HEK293 (cell line): ENCODE measurements at regions not wholly inside any gene's neighbourhood (a gene's known extent, or its start where the extent isn't known, plus 50 kb on each side); places are given as distances from the start of the nearest gene placed in this dataset.

Experiments used
- CTCF ChIA-PET: fragments of 350-600 bp; formaldehyde crosslinking; extraction: SDS; loops from one replicate; lab custom pipeline; 2021; ENCODE audit warnings: antibody characterized with exemption; lab: Yijun Ruan, JAX
- POLR2A ChIA-PET: fragments of 300-600 bp; formaldehyde crosslinking; extraction: SDS; loops from one replicate; lab custom pipeline; 2020; ENCODE audit warnings: antibody characterized with exemption, inconsistent platforms; lab: Yijun Ruan, JAX
- H3K27ac ChIP-seq: fragments of 200-500 bp; sonication (Bioruptor generic); 2 replicates; pipeline ENCODE4 v1.5.1; 2014; ENCODE audit warnings: low read depth, low read length, control low read depth, inconsistent platforms; ENCODE audit errors: extremely low read depth
- H3K36me3 ChIP-seq, 2 experiments: fragments of 200-500 bp in 1 of 2; sonication (Bioruptor generic) in 1 of 2; 1 replicate in 1 of 2; 2 replicates in 1 of 2; pipeline ENCODE4 v1.5.1; 2014 to 2017; ENCODE audit warnings: inconsistent platforms in 2 of 2, low read length in 2 of 2; ENCODE audit not compliant: control insufficient read depth in 2 of 2, insufficient read depth in 1 of 2
- H3K4me1 ChIP-seq: fragments of 200-500 bp; sonication (Bioruptor generic); 2 replicates; pipeline ENCODE4 v1.5.1; 2014; ENCODE audit warnings: mild to moderate bottlenecking, low read length, inconsistent platforms; ENCODE audit not compliant: control insufficient read depth, insufficient read depth
- H3K4me3 ChIP-seq: 2 replicates; pipeline ENCODE4 v1.5.1; 2011; ENCODE audit warnings: low read depth, mild to moderate bottlenecking, control low read depth, low read length, moderate library complexity
- H3K9me3 ChIP-seq: fragments of 200-500 bp; sonication (Bioruptor generic); 2 replicates; pipeline ENCODE4 v1.5.1; 2014; ENCODE audit warnings: low read depth, low read length, inconsistent platforms; ENCODE audit not compliant: control insufficient read depth, insufficient read depth
- EGR2 ChIP-seq: fragments of 450-650 bp; formaldehyde crosslinking; IDR thresholded peaks from 2 replicates; pipeline ENCODE4 v1.5.1; 2016; ENCODE audit warnings: low read depth, missing biosample characterization, missing genetic modification characterization
- OVOL3 ChIP-seq: fragments of 450-650 bp; formaldehyde crosslinking; IDR thresholded peaks from 2 replicates; pipeline ENCODE4 v1.5.1; 2016; ENCODE audit warnings: missing biosample characterization, missing genetic modification characterization
- SALL2 ChIP-seq: fragments of 450-650 bp; formaldehyde crosslinking; IDR thresholded peaks from 2 replicates; pipeline ENCODE4 v1.5.0; 2017; ENCODE audit warnings: missing biosample characterization, mild to moderate bottlenecking, missing genetic modification characterization, borderline replicate concordance
- SCRT2 ChIP-seq: fragments of 450-650 bp; formaldehyde crosslinking; IDR thresholded peaks from 2 replicates; pipeline ENCODE4 v1.5.1; 2016; ENCODE audit warnings: missing biosample characterization, missing genetic modification characterization
- SP3 ChIP-seq: fragments of 450-650 bp; formaldehyde crosslinking; IDR thresholded peaks from 2 replicates; pipeline ENCODE4 v1.5.1; 2016; ENCODE audit warnings: missing biosample characterization, missing genetic modification characterization
- ZBTB8A ChIP-seq: fragments of 450-650 bp; formaldehyde crosslinking; IDR thresholded peaks from 2 replicates; pipeline ENCODE4 v1.5.1; 2016; ENCODE audit warnings: missing biosample characterization, missing genetic modification characterization
- ZFHX2 ChIP-seq: fragments of 450-650 bp; formaldehyde crosslinking; conservative IDR thresholded peaks from 2 replicates; pipeline ENCODE4 v1.5.1; 2016; ENCODE audit warnings: missing biosample characterization, missing genetic modification characterization
- ZNF19 ChIP-seq: fragments of 450-650 bp; formaldehyde crosslinking; IDR thresholded peaks from 2 replicates; pipeline ENCODE4; 2016; ENCODE audit warnings: missing biosample characterization, missing genetic modification characterization, low read depth
- ZNF223 ChIP-seq: fragments of 450-650 bp; formaldehyde crosslinking; IDR thresholded peaks from 2 replicates; pipeline ENCODE4 v1.5.1; 2016; ENCODE audit warnings: missing biosample characterization, missing genetic modification characterization
- ZNF302 ChIP-seq: fragments of 450-650 bp; formaldehyde crosslinking; IDR thresholded peaks from 2 replicates; pipeline ENCODE4 v1.5.1; 2016; ENCODE audit warnings: missing biosample characterization, missing genetic modification characterization, low read depth
- ZNF324 ChIP-seq: fragments of 450-650 bp; formaldehyde crosslinking; IDR thresholded peaks from 2 replicates; pipeline ENCODE4 v1.5.1; 2016; ENCODE audit warnings: missing biosample characterization, missing genetic modification characterization
- ZNF354C ChIP-seq: fragments of 450-650 bp; formaldehyde crosslinking; IDR thresholded peaks from 2 replicates; pipeline ENCODE4 v1.5.1; 2016; ENCODE audit warnings: missing biosample characterization, missing genetic modification characterization, low read depth, borderline replicate concordance
- ZNF518A ChIP-seq: fragments of 450-650 bp; formaldehyde crosslinking; conservative IDR thresholded peaks from 2 replicates; pipeline ENCODE4 v1.5.1; 2016; ENCODE audit warnings: low read depth, missing biosample characterization, missing genetic modification characterization
- ZNF521 ChIP-seq: fragments of 450-650 bp; formaldehyde crosslinking; IDR thresholded peaks from 2 replicates; pipeline ENCODE4 v1.5.1; 2017; ENCODE audit warnings: missing biosample characterization, mild to moderate bottlenecking, missing genetic modification characterization
- ZNF561 ChIP-seq: fragments of 450-650 bp; IDR thresholded peaks from 2 replicates; pipeline ENCODE4 v1.5.1; 2018; ENCODE audit warnings: missing biosample characterization, missing genetic modification characterization, borderline replicate concordance
- ZNF600 ChIP-seq: fragments of 450-650 bp; formaldehyde crosslinking; IDR thresholded peaks from 2 replicates; pipeline ENCODE4 v1.5.1; 2016; ENCODE audit warnings: missing biosample characterization, missing genetic modification characterization
- ZNF626 ChIP-seq: fragments of 450-650 bp; sonication (Bioruptor Pico); formaldehyde crosslinking; IDR thresholded peaks from 2 replicates; pipeline ENCODE4 v1.5.1; 2018; ENCODE audit warnings: missing biosample characterization, missing genetic modification characterization, inconsistent platforms
- ZNF747 ChIP-seq: fragments of 450-650 bp; formaldehyde crosslinking; IDR thresholded peaks from 2 replicates; pipeline ENCODE4 v1.5.1; 2016; ENCODE audit warnings: missing biosample characterization, missing genetic modification characterization
- ZNF76 ChIP-seq: fragments of 450-650 bp; formaldehyde crosslinking; IDR thresholded peaks from 2 replicates; pipeline ENCODE4; 2016; ENCODE audit warnings: low read depth, missing biosample characterization, missing genetic modification characterization, borderline replicate concordance
- ZNF777 ChIP-seq: fragments of 450-650 bp; formaldehyde crosslinking; IDR thresholded peaks from 2 replicates; pipeline ENCODE4 v1.5.1; 2017; ENCODE audit warnings: missing biosample characterization, missing genetic modification characterization, borderline replicate concordance
- ZSCAN23 ChIP-seq: fragments of 450-650 bp; formaldehyde crosslinking; IDR thresholded peaks from 2 replicates; pipeline ENCODE4 v1.5.1; 2016; ENCODE audit warnings: missing biosample characterization, missing genetic modification characterization
- TF ChIP-seq, protein P1 (sequence below): fragments of 450-650 bp; formaldehyde crosslinking; IDR thresholded peaks from 2 replicates; pipeline ENCODE4 v1.5.1; 2016; ENCODE audit warnings: missing biosample characterization, missing genetic modification characterization
- TF ChIP-seq, protein P2 (sequence below): fragments of 450-650 bp; formaldehyde crosslinking; IDR thresholded peaks from 2 replicates; pipeline ENCODE4 v1.5.1; 2016; ENCODE audit warnings: missing biosample characterization, missing genetic modification characterization
- TF ChIP-seq, protein P3 (sequence below): fragments of 450-650 bp; formaldehyde crosslinking; IDR thresholded peaks from 2 replicates; pipeline ENCODE4 v1.5.1; 2016; ENCODE audit warnings: missing biosample characterization, missing genetic modification characterization
- TF ChIP-seq, protein P4 (sequence below): fragments of 450-650 bp; formaldehyde crosslinking; IDR thresholded peaks from 2 replicates; pipeline ENCODE4 v1.5.1; 2016; ENCODE audit warnings: missing biosample characterization, missing genetic modification characterization

GRCh38 chr6:112831022-112831421, 483.9 kb downstream of the RFPL4B start:
- Histone ChIP-seq H3K36me3 (no peaks in the 10 kb centered on the region), H3K4me1 (no peaks in the 10 kb centered on the region), H3K27ac (no peak overlapping the region), H3K4me3 (no peak overlapping the region), H3K9me3 (no peaks in the 10 kb centered on the region)
- POLR2A ChIA-PET: no interaction called here
- TF ChIP-seq ZNF302 (tag by site-specific recombination): no peak
- no peak for TF ChIP-seq ZBTB8A
- no peak for TF ChIP-seq OVOL3 (tag by site-specific recombination)
- no peak for TF ChIP-seq ZNF76 (tag by site-specific recombination)
- no peak for TF ChIP-seq SALL2
- TF ChIP-seq ZNF518A: no peak
- no peak for TF ChIP-seq ZNF324 (tag by site-specific recombination)
- TF ChIP-seq ZNF19 (tag by site-specific recombination): no peak
- no peak for TF ChIP-seq ZNF354C (tag by site-specific recombination)
- TF ChIP-seq, protein P1, sequence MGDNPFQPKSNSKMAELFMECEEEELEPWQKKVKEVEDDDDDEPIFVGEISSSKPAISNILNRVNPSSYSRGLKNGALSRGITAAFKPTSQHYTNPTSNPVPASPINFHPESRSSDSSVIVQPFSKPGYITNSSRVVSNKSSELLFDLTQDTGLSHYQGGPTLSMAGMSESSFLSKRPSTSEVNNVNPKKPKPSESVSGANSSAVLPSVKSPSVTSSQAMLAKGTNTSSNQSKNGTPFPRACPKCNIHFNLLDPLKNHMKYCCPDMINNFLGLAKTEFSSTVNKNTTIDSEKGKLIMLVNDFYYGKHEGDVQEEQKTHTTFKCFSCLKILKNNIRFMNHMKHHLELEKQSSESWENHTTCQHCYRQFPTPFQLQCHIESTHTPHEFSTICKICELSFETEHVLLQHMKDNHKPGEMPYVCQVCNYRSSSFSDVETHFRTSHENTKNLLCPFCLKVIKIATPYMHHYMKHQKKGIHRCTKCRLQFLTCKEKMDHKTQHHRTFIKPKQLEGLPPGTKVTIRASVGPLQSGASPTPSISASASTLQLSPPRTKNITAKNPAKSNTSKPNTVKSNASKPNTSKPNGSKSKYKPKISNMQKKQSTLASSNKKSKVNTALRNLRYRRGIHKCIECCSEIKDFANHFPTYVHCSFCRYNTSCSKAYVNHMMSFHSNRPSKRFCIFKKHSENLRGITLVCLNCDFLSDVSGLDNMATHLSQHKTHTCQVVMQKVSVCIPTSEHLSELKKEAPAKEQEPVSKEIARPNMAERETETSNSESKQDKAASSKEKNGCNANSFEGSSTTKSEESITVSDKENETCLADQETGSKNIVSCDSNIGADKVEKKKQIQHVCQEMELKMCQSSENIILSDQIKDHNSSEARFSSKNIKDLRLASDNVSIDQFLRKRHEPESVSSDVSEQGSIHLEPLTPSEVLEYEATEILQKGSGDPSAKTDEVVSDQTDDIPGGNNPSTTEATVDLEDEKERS (tag by site-specific recombination): no peak
- TF ChIP-seq ZNF600 (tag by site-specific recombination): no peak
- no peak for TF ChIP-seq ZNF521 (tag by site-specific recombination)
- no peak for TF ChIP-seq ZNF223 (tag by site-specific recombination)
- TF ChIP-seq ZNF777: no peak
- no peak for TF ChIP-seq ZNF626 (tag by site-specific recombination)
- TF ChIP-seq, protein P2, sequence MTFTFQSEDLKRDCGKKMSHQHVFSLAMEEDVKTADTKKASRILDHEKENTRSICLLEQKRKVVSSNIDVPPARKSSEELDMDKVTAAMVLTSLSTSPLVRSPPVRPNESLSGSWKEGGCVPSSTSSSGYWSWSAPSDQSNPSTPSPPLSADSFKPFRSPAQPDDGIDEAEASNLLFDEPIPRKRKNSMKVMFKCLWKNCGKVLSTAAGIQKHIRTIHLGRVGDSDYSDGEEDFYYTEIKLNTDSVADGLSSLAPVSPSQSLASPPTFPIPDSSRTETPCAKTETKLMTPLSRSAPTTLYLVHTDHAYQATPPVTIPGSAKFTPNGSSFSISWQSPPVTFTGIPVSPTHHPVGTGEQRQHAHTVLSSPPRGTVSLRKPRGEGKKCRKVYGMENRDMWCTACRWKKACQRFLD (tag by site-specific recombination): no peak
- no peak for TF ChIP-seq ZFHX2
- CTCF ChIA-PET: no interaction called here

- CTCF ChIA-PET: interaction anchor here (0.6 kb wide), 1 partner anchor 496 kb away, joined by 3 read pairs; no protein-coding TSS in a partner anchor
- POLR2A ChIA-PET: no interaction called here
- no peaks in the 10 kb centered on the region for H3K9me3 ChIP-seq
- no peaks in the 10 kb centered on the region for H3K4me1 ChIP-seq
- H3K4me3 ChIP-seq: no peak overlapping the region
- no peak overlapping the region for H3K27ac ChIP-seq
- H3K36me3 ChIP-seq: no peaks in the 10 kb centered on the region
- no peak for TF ChIP-seq SCRT2 (tag by site-specific recombination)
- no peak for TF ChIP-seq ZNF747 (tag by site-specific recombination)
- TF ChIP-seq, protein P3, sequence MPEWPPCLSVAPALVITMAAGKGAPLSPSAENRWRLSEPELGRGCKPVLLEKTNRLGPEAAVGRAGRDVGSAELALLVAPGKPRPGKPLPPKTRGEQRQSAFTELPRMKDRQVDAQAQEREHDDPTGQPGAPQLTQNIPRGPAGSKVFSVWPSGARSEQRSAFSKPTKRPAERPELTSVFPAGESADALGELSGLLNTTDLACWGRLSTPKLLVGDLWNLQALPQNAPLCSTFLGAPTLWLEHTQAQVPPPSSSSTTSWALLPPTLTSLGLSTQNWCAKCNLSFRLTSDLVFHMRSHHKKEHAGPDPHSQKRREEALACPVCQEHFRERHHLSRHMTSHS: no peak
- TF ChIP-seq ZSCAN23 (tag by site-specific recombination): no peak
- no peak for TF ChIP-seq EGR2 (tag by site-specific recombination)
- TF ChIP-seq, protein P4, sequence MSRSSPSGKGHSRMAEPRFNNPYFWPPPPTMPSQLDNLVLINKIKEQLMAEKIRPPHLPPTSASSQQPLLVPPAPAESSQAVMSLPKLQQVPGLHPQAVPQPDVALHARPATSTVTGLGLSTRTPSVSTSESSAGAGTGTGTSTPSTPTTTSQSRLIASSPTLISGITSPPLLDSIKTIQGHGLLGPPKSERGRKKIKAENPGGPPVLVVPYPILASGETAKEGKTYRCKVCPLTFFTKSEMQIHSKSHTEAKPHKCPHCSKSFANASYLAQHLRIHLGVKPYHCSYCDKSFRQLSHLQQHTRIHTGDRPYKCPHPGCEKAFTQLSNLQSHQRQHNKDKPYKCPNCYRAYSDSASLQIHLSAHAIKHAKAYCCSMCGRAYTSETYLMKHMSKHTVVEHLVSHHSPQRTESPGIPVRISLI: no peak
- TF ChIP-seq ZNF561: no peak
- no peak for TF ChIP-seq SP3
Measured at GRCh38 chr6:112833581-112834131, 486.5 kb downstream of the RFPL4B start.
